HPDE6-E6E7 (cell line): ENCODE measurements at regions not wholly inside any gene's neighbourhood (a gene's known extent, or its start where the extent isn't known, plus 50 kb on each side); places are given as distances from the start of the nearest gene placed in this dataset.

Source experiments
- DNase-seq: peaks from one replicate; pipeline ENCODE4 v3.0.0; 2011; ENCODE audit warnings: missing footprints; ENCODE audit errors: extremely low spot score

DNA sequence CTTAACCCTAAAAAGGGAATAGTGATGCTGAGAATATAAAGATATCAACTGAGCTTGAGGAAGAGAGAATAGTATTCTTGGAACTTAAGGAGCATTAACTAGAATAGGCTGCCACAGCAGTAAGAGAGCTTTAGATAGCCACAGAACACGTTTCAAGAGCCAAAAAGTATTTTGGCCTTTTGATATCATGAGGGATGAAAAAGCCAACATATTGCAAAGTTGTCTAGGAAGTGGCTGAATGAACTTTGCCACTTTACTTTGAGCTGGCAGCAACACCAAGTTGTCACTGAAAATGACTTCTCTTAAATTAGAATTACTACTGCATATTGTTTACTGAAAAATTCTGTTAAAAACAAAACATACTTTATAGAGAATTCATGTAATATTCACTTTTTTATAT is 1476.2 kb downstream of the MRPL39 start:
- no peak for DNase-seq

DNA sequence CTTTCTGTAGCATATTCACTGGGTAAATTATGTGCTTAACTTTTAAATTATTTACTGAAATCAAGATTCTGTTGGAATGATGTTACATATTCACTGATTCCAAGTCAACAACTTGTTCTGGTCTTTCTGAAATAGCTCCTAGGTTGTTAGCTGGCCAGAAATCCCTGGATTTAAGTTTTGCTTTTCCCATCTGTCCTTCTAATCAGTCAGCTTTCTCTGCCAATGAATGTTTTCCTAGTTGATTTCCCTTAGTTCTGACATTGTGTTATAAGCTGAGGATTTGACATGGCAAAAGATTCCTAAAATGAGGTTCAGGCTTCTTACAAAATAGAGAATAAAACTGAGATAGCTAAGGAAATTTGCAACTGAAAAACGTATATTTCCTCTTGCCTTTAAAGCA is 1479.6 kb downstream of the MRPL39 start:
- DNase-seq: no peak

DNA sequence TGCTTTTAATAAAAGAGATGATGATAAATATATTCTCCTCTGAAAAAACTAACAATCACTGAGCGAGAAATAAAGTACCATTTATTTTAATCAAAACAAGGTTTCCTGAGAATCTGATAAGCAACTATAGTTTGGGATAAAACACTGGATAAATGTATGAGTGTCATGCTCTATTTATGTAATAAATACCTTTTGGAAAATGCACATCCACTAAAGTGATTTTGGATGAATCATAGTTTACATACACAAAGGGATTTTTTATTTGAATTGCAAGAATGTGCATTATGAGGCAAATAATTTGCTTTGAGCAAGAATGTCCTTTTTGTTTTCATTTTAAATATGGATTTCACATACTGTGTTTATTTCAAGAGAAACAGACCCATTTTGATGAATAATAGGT is 1483.5 kb downstream of the MRPL39 start:
- DNase-seq: no peak

DNA sequence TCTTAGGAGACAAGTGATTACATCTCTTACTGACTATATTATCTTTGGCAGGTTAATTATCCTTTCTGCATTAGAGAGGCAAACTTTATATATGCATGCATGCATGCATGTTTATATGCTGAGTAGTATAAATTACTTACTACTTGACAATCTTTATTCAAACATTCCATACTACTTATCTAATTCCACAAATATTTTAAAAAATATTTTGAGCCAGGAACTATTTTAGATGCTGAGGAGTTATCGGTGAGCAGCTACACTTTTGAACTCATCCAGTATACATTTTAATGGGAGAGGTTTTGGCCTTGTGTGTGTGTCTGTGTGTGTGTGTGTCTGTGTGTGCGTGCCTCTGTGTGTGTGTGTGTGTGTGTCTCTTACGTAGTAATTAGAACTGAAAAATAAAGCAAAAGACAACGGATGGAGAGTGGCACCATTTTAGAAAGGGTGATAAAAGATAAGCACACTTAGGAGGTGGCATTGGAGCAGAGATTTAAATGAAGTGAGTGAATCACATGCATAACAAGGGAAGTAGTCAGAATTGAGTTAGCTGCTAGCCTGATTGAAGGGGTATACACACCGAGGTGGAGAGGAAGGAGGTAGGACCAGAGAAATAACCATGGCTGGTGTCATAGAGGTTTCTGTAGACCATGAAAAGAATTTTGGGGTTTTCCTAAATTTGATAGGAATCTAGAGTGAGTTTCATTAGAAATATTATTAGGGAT is 1488.4 kb downstream of the MRPL39 start:
- no peak for DNase-seq

DNA sequence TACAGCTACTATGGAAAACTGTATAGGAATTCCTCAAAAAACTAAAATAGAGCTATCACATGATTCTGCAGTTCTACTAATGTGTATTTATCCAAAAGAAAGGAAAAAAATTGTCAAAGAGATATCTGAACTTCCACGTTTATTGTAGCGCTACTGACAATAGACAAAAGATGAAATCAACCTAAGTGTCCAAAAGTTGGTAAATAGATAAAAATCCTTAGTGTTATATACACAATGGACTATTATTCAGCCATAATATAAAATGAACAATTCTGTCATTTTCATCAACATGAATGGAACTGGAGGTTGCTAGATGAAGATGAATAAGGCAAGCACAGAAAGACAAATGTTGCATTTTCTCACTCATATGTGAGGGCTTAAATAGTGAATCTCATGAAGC is 1492.1 kb downstream of the MRPL39 start:
- DNase-seq: no peak

DNA sequence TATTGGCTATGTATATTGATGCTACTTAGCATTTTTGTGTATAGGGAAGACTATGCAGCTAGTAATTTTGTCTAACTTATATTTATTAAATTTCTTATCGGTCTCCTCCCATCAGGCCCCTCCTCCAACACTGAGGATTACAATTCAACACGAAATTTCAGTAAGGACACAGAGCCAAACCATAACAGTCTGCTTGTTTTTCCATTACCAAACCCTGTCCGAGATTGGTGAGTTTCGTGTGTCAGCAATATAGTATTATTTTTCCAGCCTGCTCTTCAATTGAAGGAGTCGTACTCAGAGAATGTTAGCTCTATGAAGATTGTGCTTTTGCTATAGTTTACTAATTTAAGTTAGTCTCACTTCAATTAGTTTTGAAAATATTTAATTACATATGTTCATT is 1495.3 kb downstream of the MRPL39 start:
- DNase-seq: no peak

DNA sequence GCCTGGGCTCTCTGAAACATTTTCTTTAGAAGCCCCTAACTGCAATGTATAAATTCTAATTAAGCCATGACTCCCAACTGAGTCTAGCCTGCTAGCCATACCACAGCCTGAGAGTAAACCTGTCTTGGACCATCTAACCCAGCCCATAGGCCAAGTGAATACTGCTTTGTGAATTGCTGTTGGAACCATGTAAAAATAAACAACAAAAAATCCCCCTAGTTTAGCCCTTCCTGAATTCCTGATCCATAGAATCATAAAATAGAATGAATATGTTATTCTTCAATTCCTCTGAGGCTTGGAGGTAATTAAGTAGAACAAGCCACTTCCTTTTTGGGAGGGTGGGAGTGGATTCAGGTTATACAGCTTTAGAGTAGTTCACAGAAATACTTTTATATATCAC is 1496.4 kb downstream of the MRPL39 start:
- DNase-seq: no peak

DNA sequence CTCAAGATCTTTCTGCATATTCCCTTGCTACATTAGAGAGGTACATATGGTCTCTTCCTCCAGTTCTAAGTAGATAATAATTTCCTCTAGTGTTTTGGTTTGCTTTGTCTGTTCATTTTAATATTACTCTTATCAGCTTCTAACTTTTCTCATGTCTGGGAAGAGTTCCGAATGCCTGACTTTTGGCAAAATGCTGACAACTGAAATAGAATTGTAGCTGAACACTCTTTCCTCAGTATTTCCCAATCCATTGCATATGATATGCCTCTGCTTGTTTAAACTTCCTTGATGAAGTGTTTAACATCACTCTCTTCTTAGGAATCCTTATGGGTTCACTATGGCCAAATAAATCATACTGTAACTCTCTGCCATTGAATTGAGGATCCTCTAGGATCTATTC is 1510.1 kb downstream of the MRPL39 start:
- DNase-seq: no peak

DNA sequence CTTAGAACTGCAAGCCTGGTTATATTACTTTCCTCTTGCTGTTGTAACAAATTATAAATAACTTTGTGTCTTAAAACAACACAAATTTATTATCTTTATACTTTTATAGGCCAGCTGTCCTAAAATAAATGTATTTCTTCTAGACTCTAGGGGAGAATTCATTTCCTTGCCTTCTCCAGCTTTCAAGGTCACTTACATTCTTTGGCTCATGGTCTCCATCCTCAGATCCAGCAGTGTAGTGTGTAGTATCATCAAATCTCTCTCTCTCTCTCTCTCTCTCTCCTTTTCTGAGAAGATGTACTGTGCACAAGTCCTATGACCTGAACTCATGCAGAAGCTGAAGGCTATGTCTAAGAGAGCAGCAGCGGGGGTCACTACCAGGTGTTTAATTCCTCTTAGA is 1510.6 kb downstream of the MRPL39 start:
- DNase-seq: no peak

DNA sequence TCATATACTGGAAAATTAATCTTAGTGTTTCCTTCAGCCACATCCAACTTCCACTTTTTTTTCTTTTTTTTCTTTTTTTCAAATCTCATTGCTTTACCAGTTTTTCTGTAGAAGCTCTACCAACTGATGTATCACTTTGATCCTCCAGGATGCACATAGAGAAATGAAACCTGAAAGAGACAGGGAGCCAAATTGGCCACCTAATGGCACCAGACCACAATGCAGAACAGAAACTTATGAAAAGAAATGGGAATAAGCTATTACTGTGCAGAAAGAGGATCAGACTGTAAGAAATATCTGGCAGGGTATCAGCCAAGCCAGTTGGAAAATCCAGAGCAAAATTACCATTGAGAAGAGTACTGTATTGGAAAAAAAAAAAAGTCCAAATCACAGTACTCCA is 1514.2 kb downstream of the MRPL39 start:
- DNase-seq: no peak

DNA sequence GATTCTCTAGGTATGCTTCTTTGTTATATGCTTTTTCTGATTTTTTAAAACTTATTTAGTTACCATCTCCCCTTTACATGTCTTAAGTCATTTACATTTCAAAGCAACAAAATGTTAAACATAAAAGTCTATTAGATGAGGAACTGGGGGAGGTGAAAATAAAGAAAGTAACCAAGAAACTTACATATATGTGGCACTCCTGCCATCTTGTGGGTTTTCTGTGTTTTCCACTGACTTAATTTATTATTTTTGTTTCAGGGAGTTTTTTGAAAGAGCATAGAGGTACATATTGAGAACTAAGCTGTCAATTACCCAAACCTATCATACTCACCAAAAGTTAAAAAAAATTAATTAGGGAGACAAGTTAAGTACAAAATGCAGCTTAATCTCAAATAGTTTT is 1531.1 kb downstream of the MRPL39 start:
- DNase-seq: no peak

DNA sequence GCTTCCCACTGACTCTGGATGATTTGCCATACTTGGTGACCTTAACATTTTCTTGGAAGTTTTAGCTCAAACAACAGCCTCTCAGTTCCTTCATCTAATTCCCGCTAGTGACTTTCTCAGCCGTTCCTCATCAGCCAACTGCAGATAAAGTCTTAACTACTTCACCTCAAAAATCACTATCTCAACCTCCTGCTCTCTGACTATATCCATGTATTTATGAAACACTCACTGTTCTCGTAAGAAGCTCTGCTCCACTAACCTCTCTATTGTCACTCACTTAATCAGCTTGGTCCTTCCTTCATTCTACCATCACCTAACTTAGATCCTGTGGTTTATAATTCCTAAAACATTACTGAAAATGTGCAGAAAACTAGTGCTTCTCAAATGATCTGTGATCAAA is 1551.6 kb downstream of the MRPL39 start:
- no peak for DNase-seq

DNA sequence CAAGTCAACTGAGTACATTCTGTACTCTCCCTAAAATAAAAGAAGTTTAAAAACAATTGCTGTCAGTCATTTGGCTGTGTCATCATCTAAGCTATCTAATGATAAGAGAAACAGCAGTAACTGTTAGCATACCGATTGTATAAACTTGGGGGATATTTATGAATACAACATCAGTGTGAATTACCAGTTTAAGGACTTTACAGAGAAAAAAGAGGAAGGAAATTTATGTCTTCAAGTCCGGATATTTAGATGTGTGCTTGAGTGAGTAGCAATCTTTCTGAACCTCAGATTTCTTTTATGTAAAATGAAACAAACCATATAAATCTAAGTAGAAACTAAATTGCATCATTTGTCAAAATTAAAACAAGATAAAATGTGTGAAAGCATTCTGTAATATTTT is 1557.0 kb downstream of the MRPL39 start:
- no peak for DNase-seq

DNA sequence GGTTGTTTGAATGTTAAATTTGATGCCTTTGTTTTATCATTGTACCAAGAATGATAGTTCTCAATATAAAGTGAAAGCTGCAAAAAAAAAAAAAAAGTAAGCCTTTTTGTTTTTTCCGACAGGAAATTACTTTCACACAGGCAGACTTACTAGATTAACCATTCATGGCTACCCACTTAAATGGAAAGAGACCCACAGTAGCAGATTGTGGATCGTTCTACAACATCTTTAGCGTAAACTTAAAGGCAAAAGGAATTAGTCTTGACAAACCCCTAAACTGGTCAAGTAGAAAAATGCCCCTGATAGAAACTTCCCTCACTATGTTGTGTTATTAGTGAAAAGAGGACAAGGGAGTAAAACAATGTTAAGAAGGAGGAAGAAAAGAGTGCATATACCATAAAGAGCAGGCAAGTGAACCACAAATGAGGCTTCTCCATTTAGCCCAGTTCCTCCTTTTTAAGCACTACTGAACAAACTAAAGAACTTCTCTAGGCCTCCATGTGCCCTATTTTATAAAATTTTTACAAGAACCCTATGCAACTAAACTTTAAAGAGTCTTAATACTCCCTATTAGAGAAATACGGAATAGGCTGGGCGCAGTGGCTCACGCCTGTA is 1560.3 kb downstream of the MRPL39 start:
- no peak for DNase-seq

DNA sequence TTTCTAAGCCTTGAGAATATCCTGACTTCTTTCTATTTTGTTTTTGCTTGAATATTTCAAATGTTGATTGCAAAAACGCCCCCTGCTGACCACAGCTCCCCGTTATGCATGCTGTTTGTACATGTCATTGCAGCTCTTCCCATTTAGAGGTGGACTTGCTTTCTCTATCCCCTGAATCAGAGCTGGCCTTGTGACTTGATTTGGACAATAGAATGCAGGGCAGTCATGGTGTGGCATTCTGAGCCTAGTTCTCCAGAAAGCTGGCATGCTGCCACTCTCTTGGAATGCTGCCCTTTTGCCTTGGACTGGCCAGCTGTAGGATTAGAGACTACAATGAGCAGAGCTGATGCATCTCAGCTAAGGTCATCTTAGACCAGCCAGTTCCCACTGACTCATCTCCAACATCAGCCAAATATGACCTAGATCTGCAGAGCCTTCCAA is 1561.5 kb downstream of the MRPL39 start:
- peak; percentile 9 for DNase-seq

DNA sequence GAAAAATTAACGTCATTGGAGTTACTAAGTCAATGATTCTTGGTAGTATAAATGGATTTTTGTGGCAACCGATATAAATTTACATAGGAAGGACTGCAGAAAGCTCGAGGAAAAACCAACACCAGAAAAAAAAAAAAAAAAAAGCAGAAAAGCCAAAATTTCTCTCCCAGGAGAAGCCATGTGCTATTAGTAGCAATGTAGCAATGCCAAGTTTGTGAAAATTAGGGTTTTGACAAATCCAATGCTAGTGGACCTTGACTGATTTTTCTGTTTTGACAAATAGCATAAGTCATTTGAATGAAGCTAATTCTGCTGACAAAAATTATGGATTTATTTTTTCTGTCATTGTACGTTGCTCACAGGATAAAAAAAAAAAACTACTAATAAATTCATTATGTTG is 1561.9 kb downstream of the MRPL39 start:
- DNase-seq: no peak

DNA sequence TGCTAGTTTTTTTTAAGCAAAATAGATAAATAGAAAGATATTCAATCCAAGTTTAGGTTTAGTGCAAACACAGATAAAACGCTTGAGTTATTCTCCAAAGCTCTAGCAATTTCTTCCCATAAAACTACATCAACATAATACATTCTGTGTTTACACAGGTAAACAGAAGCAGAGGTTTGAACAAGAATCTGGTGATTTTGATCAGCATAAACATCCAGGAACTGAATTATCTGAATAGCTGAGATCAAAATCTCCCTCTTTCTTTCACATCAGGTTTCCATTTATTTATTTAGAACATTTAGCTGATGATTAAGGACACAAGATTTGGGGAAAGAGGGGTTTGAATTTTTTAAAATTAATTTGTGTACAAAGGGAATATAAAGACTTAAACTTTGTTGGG is 1564.6 kb downstream of the MRPL39 start:
- DNase-seq: no peak

DNA sequence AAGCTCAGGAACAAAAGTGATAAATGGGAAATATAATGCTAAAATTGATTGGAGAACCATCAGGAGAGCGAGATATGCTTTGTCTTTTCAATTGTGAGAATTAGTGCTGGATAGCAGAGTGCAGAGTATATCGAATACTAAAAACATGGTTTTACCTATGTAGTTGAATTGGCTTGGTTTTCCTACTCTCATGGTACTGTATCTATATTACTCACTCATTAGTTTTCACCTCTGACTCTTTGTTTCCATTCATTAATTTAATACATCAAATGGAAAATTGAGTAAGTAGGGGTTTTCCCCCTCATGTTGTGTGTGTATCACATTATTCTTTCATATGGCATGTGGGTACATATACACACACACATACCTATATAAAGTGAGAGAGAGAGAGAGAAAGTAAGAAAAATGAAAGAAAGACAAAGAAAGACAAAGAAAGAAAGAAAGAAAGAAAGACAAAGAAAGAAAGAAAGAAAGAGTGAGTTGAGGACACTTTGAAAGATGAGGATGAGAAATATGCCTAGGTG is 1574.5 kb downstream of the MRPL39 start:
- no peak for DNase-seq

DNA sequence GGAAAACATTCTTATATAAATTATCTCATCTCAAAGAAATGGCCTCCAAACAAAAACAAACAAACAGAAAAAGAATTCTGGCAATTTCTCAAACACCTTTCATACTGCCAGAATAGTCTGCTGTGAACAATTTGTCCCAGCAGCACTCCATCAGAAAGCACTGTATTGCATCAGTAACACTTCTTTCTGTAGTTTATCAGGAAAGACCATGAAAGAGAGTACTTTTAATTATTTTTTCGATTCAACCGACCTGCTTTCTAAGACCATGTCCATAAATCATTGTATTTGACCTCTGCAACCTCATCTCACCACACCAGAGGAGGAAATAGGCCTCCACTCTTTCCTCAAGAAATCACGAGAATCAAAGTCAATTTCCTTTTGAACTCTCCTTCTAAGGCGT is 1579.9 kb downstream of the MRPL39 start:
- no peak for DNase-seq

DNA sequence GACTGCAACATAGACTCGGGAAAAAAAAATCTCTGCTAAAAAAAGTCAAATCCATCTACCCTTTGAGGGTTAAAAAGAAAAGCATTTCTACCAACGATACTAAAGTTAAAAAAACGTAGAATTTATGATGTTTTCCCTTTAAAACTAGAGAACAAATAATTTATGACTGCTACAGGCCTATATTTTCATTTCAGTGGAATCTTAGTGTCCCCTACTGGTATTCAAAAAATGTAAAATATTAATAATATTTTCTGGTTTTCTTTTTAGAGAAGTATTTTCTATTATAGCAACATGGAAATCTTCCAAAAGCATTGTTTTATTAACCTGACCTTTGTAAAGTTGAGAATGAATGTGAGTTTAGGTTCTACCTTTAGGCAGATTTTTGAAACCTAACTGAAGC is 1582.2 kb downstream of the MRPL39 start:
- DNase-seq: no peak

DNA sequence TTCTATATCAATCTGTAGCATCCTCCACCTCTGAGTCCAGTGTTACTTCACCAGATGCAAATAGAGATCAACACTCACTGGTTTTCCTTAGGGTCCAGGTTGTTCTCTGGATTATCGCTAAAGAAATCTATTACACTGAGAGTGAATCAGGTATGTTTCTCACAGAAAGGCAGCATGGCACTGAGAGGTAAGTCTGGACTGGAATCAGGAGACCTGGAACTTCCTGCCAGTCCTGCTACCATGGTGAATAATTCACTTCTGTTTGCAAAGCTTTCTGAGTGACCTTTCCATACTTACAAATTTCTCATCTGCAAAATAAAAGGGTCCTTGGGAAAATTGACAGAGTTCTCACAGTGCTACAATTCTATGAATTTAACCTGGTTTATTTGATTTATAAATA is 1583.3 kb downstream of the MRPL39 start:
- no peak for DNase-seq

DNA sequence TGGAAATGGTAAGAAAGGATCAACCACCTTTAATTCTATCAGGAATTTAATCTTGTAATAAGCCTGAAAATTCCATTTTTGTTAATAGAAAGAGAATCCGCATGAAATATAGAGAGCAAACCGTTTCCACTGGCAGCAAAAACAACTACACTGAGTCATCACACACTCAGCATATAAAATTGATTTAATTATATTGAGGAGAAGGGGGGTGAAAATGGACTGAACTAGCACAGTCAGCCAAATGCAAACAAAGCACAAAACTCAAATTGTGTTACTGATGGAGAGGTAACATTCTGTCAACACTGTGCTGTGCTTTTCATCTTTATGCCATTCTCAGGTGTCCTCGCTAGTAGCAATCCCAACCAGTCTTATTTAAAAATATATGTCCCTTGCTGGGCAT is 1583.9 kb downstream of the MRPL39 start:
- no peak for DNase-seq

DNA sequence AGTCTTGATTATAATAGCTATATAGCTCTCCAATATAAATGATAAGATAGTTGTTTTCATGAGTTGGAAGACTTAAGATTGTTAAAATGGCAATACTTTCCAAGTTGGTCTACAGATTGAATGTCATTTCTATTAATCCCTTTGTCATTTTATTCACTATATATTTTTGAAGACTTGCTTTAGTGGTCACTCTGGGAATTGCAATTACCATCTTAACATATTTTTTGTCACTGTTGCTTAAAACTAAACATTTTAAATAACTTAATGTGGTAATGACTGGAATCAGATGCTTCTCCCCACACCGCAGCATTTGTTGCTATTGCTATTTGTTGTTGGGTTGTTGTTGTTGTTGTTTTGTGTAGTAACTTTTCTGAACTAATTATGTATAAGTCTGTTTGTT is 1592.9 kb downstream of the MRPL39 start:
- no peak for DNase-seq

DNA sequence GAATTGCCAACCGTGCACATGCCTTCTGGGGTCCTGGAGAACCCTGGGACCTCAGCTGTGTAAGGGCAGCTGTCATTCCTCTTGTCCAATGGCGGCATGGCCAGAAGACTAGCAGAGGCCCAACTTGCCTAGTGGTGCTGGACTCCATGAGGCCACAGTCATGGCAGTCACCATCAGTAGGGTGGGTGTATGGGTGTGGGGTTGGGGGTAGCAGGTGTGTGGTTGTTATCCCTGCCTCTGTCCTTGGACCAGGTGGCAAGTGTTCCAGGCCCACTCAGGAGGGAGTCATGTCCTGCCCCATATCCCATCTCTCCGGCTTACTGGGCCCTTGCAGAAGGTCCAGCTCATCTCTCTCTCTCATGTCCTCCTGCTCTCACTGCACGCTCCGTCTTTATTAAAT is 1596.2 kb downstream of the MRPL39 start:
- DNase-seq: no peak
